Fibroblast of lung (primary cell): ENCODE measurements at regions not wholly inside any gene's neighbourhood (a gene's known extent, or its start where the extent isn't known, plus 50 kb on each side); places are given as distances from the start of the nearest gene placed in this dataset.

Experiments
- DNase-seq, 2 donors: peaks; one replicate each; pipeline versions ENCODE4 v3.0.0 to v3.0.0-alpha.2; 2010; ENCODE audit warnings: low read depth in 2 of 2
- H2AFZ ChIP-seq: 2 replicates; pipeline ENCODE4 v1.5.1; 2012; ENCODE audit warnings: low read length, control low read depth, inconsistent platforms
- H3K27ac ChIP-seq: 2 replicates; pipeline ENCODE4 v1.5.1; 2011; ENCODE audit warnings: low read length, control low read depth; ENCODE audit not compliant: insufficient read depth
- H3K27me3 ChIP-seq: 2 replicates; pipeline ENCODE4 v1.5.1; 2011; ENCODE audit warnings: mild to moderate bottlenecking, low read length; ENCODE audit not compliant: control insufficient read depth, insufficient read depth
- H3K36me3 ChIP-seq: 2 replicates; pipeline ENCODE4 v1.5.1; 2011; ENCODE audit warnings: low read length; ENCODE audit not compliant: control insufficient read depth, insufficient read depth
- H3K4me1 ChIP-seq: 2 replicates; pipeline ENCODE4 v1.5.1; 2011; ENCODE audit warnings: low read length; ENCODE audit not compliant: control insufficient read depth, insufficient read depth; ENCODE audit errors: extremely low read depth
- H3K4me2 ChIP-seq: 2 replicates; pipeline ENCODE4 v1.5.1; 2011; ENCODE audit warnings: low read length, control low read depth; ENCODE audit not compliant: insufficient read depth; ENCODE audit errors: extremely low read depth
- H3K4me3 ChIP-seq, 4 experiments: fragments of 200-600 bp in 1 of 4; sonication (generic) in 1 of 4; replicated peaks in 1 of 4; 2 replicates each; pipeline ENCODE4 v1.5.1; 2011 to 2016; ENCODE audit warnings: low read length in 4 of 4, low read depth in 3 of 4, mild to moderate bottlenecking in 3 of 4, control low read depth in 2 of 4, inconsistent platforms in 1 of 4, mixed read lengths in 1 of 4; ENCODE audit not compliant: insufficient read depth in 1 of 4; ENCODE audit errors: control extremely low read depth in 1 of 4
- H3K79me2 ChIP-seq: 2 replicates; pipeline ENCODE4 v1.5.1; 2012; ENCODE audit warnings: mild to moderate bottlenecking, low read length, inconsistent platforms; ENCODE audit not compliant: control insufficient read depth, insufficient read depth
- H3K9ac ChIP-seq: 2 replicates; pipeline ENCODE4 v1.5.1; 2011; ENCODE audit warnings: mild to moderate bottlenecking, low read length, control low read depth; ENCODE audit not compliant: insufficient read depth
- H3K9me3 ChIP-seq: 2 replicates; pipeline ENCODE4 v1.5.1; 2012; ENCODE audit warnings: low read depth, low read length; ENCODE audit not compliant: control insufficient read depth, insufficient read depth
- H4K20me1 ChIP-seq: 2 replicates; pipeline ENCODE4 v1.5.1; 2011; ENCODE audit warnings: low read length; ENCODE audit not compliant: control insufficient read depth, insufficient read depth; ENCODE audit errors: extremely low read depth
- EZH2 ChIP-seq: IDR thresholded peaks from 2 replicates; pipeline ENCODE4 v1.5.1; 2012; ENCODE audit warnings: low read length, control low read depth, mild to moderate bottlenecking; ENCODE audit errors: missing control alignments
- TF ChIP-seq, protein P1 (sequence below), 2 donors: IDR thresholded peaks in 1 of 2; conservative IDR thresholded peaks in 1 of 2; 1 replicate in 1 of 2; 2 replicates in 1 of 2; pipeline ENCODE4 v1.5.1; 2011 to 2012; ENCODE audit warnings: low read length in 2 of 2, control low read depth in 1 of 2, inconsistent platforms in 1 of 2, low read depth in 1 of 2, mild to moderate bottlenecking in 1 of 2

DNA sequence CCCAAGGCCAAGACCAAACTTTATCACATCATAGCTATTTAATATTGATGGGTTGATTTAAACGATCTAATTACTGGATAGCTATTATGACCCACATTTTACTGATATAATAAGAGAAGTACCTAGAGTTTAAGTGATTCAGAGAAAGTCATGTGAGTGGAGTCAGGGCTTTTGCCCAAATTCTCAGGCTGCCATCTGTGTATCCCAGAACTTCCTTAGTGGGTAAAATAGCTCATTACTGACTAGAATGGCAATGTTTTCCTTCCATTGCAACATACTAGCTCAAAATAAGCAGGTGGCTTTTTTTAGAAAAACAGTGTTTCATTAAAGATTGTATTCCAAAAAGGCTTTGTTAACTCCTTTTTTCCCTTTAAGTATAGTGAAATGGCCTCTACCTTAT lies 113.9 kb upstream of the MAF start:
- Histone ChIP-seq H2AFZ (no peak overlapping the region), H3K9ac (no peak overlapping the region), H3K36me3 (no peaks in the 10 kb centered on the region), H3K27me3 (no peaks in the 10 kb centered on the region), H3K79me2 (no peaks in the 10 kb centered on the region), H3K4me1 (no peaks in the 10 kb centered on the region), H3K4me3 (no peak overlapping the region), H3K27ac (no peak overlapping the region), H4K20me1 (no peaks in the 10 kb centered on the region), H3K9me3 (no peaks in the 10 kb centered on the region), H3K4me2 (no peak overlapping the region)
- TF ChIP-seq EZH2: no peak
- TF ChIP-seq, protein P1, sequence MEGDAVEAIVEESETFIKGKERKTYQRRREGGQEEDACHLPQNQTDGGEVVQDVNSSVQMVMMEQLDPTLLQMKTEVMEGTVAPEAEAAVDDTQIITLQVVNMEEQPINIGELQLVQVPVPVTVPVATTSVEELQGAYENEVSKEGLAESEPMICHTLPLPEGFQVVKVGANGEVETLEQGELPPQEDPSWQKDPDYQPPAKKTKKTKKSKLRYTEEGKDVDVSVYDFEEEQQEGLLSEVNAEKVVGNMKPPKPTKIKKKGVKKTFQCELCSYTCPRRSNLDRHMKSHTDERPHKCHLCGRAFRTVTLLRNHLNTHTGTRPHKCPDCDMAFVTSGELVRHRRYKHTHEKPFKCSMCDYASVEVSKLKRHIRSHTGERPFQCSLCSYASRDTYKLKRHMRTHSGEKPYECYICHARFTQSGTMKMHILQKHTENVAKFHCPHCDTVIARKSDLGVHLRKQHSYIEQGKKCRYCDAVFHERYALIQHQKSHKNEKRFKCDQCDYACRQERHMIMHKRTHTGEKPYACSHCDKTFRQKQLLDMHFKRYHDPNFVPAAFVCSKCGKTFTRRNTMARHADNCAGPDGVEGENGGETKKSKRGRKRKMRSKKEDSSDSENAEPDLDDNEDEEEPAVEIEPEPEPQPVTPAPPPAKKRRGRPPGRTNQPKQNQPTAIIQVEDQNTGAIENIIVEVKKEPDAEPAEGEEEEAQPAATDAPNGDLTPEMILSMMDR (conservative IDR thresholded peaks at IDR 0.05 in 1 of 2, IDR thresholded peaks at IDR 0.05 in 1 of 2; ENCODE audit: low read depth in 1 of 2, low read length in 2 of 2): no peak
- DNase-seq: peak in 1 of 2 donors; percentile 59

DNA sequence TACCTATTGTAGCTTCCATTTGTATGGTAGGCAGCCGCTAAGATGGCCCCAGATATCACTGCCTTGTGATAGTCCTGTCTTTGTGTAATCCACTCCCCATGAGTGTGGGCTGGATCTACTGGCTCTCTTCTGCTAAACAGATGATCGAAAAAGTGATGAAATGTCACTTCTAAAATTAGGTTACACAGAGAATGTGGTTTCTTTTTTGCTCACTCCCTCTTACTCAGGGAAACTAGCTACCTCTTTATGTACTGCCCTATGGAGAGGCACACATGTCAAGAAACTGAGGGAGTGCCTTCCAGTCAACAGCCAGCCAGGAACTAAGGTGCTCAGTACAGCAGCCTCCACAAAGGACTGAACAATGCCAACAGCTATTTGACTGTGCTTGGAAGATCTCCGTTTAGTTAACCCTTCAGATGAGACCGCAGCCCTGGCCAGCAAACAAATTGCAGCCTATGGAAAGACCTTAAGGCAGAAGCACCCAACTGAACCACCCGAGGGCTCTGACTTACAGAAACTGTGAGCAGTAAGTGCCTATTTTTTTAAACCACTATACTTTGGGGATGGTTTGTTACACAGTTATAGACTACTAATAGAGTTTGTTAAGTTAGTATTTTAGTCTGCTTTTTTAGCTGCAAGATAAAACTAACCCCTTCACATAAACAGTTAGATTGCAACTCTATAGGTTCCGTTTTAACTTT lies 113.2 kb upstream of the MAF start:
- H3K27ac ChIP-seq: no peak overlapping the region
- TF ChIP-seq, protein P1 (conservative IDR thresholded peaks at IDR 0.05 in 1 of 2, IDR thresholded peaks at IDR 0.05 in 1 of 2; ENCODE audit: low read depth in 1 of 2, low read length in 2 of 2): no peak
- no peak for TF ChIP-seq EZH2
- no peaks in the 10 kb centered on the region for H3K79me2 ChIP-seq
- H3K27me3 ChIP-seq: no peaks in the 10 kb centered on the region
- H4K20me1 ChIP-seq: no peaks in the 10 kb centered on the region
- no peaks in the 10 kb centered on the region for H3K9me3 ChIP-seq
- H3K36me3 ChIP-seq: no peaks in the 10 kb centered on the region
- H3K4me1 ChIP-seq: no peaks in the 10 kb centered on the region
- no peak overlapping the region for H3K9ac ChIP-seq
- DNase-seq: no peak
- no peak overlapping the region for H2AFZ ChIP-seq
- no peak overlapping the region for H3K4me3 ChIP-seq
- no peak overlapping the region for H3K4me2 ChIP-seq

DNA sequence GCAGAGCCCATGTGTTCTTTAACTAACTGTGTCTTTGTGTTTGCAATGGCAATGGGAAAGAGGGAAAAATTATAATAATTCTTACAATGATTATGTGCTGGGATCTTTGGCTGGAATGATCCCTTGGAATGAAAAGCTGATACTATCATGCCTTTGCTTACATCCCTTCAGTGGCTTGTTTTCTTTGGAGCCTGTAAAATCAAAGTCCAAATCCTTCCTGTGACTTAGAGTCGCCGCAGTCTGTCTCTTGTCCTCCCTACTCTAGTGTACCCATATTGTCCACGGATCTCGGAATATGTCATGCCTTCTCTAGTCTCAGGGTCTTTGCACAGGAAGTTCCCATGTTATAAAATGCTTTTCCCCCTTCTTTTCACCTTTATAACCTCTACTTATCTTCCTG lies 111.7 kb upstream of the MAF start:
- Histone ChIP-seq H3K27me3 (no peaks in the 10 kb centered on the region), H3K79me2 (no peaks in the 10 kb centered on the region), H3K36me3 (no peaks in the 10 kb centered on the region), H3K4me3 (no peak overlapping the region), H3K9me3 (no peaks in the 10 kb centered on the region), H3K4me1 (peaks cover 4% of the 10 kb centered on the region), H3K9ac (no peak overlapping the region), H3K27ac (no peak overlapping the region), H4K20me1 (no peaks in the 10 kb centered on the region), H2AFZ (no peak overlapping the region), H3K4me2 (no peak overlapping the region)
- no peak for DNase-seq
- TF ChIP-seq, protein P1 (conservative IDR thresholded peaks at IDR 0.05 in 1 of 2, IDR thresholded peaks at IDR 0.05 in 1 of 2; ENCODE audit: low read depth in 1 of 2, low read length in 2 of 2): no peak
- TF ChIP-seq EZH2: no peak
